ENCODE measurements at regions not wholly inside any gene's neighbourhood (a gene's known extent, or its start where the extent isn't known, plus 50 kb on each side); places are given as distances from the start of the nearest gene placed in this dataset.

DNA sequence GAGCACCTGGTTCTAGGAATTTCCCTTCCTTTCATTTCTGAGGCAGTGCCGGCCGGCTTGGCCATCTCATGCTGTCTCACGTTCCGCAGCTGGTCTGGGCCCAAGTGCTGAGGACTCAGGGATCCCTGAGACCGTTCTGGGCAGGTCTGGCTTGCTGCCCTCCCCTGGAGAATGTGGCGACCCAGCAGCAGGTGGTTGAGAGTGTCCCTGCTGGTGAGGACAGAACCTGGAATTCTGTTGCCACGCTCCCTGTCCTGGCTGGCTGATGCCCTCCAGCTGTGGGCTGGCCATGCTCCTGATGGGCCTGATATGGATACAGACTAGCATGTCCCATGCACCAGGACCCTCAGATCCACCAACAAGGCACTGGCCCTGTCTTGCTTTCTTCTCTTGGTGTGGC is 114.0 kb upstream of the C1QTNF9B start:
- H3K36me3 Mint-ChIP-seq = no peaks in the 10 kb centered on the region
- H3K4me1 ChIP-seq (ENCODE audit: control insufficient read depth in 1 of 2, insufficient read depth in 2 of 2, low read length in 2 of 2) = no peaks in the 10 kb centered on the region
- H3K36me3 ChIP-seq (replicated peaks in 1 of 2; ENCODE audit: control insufficient read depth in 1 of 2, insufficient read depth in 2 of 2, low read length in 2 of 2) = no peaks in the 10 kb centered on the region
- intact Hi-C loops (cut with micrococcal nuclease) = no loop called here
- no peak overlapping the region for H3K4me3 Mint-ChIP-seq
- peaks cover 0 to 7% (median 3%) of the 10 kb centered on the region in 3 donors for H3K27me3 Mint-ChIP-seq (ENCODE audit: low read depth in 3 of 3)
- WGBS (ENCODE audit: insufficient coverage) = 96% methylated on average over 7 of the region's 7 CpGs
- peaks cover 0 to 1% (median 0%) of the 10 kb centered on the region in 7 donors for H3K9me3 Mint-ChIP-seq
- H4K20me1 ChIP-seq (ENCODE audit: insufficient read depth, low read length) = no peaks in the 10 kb centered on the region
- no peaks in the 10 kb centered on the region for H3K27me3 ChIP-seq (ENCODE audit: control insufficient read depth in 2 of 2, insufficient read depth in 2 of 2, low read length in 2 of 2)
- no peak overlapping the region for H3K27ac ChIP-seq (ENCODE audit: low read depth in 1 of 2, low read length in 2 of 2)
- no peak overlapping the region for H2AFZ ChIP-seq (ENCODE audit: insufficient read depth, low read depth, low read length, poor library complexity, severe bottlenecking)
- H3K4me3 ChIP-seq (replicated peaks in 1 of 3; ENCODE audit: low read depth in 2 of 3, low read length in 3 of 3) = no peak overlapping the region
- peak overlapping the region in 2 of 7 donors; percentile 4 to 7 for H3K27ac Mint-ChIP-seq
- H3K4me2 ChIP-seq (replicated peaks; ENCODE audit: extremely low read depth, low read length, poor library complexity, severe bottlenecking) = no peak overlapping the region
- no peak for DNase-seq
- no peaks in the 10 kb centered on the region for H3K9me3 ChIP-seq (replicated peaks in 1 of 2; ENCODE audit: control insufficient read depth in 1 of 2, insufficient read depth in 1 of 2, low read length in 2 of 2)
- no peak overlapping the region for H3K9ac ChIP-seq (ENCODE audit: insufficient read depth, low read length, poor library complexity, severe bottlenecking)
- TF ChIP-seq, protein P1, sequence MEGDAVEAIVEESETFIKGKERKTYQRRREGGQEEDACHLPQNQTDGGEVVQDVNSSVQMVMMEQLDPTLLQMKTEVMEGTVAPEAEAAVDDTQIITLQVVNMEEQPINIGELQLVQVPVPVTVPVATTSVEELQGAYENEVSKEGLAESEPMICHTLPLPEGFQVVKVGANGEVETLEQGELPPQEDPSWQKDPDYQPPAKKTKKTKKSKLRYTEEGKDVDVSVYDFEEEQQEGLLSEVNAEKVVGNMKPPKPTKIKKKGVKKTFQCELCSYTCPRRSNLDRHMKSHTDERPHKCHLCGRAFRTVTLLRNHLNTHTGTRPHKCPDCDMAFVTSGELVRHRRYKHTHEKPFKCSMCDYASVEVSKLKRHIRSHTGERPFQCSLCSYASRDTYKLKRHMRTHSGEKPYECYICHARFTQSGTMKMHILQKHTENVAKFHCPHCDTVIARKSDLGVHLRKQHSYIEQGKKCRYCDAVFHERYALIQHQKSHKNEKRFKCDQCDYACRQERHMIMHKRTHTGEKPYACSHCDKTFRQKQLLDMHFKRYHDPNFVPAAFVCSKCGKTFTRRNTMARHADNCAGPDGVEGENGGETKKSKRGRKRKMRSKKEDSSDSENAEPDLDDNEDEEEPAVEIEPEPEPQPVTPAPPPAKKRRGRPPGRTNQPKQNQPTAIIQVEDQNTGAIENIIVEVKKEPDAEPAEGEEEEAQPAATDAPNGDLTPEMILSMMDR (IDR thresholded peaks at IDR 0.05) = no peak
- no peaks in the 10 kb centered on the region for H3K79me2 ChIP-seq (ENCODE audit: insufficient read depth, low read length)
- H3K4me1 Mint-ChIP-seq = no peaks in the 10 kb centered on the region

DNA sequence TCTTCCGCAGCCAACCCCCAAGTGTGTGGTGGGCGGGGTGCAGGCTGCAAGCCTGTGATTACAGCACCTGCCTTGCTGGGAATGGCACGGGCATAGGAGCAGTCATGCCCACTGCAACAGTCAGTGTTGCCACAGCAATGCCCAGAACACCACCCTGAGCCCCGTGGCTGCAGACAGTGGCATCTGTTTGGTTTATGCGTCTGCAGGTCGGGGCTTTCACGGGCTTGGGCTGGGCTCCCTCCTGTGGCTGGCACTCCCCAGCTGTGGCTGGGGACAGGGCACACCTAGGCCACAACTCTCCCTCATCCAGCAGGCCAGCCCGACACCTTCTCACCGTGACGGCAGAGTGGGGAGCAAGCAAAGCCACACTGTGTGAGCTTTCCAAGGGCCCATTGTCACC is 115.3 kb upstream of the C1QTNF9B start:
- no peak overlapping the region for H3K27ac Mint-ChIP-seq
- no peaks in the 10 kb centered on the region for H3K79me2 ChIP-seq (ENCODE audit: insufficient read depth, low read length)
- no peak for DNase-seq
- H3K27ac ChIP-seq (ENCODE audit: low read depth in 1 of 2, low read length in 2 of 2) = no peak overlapping the region
- no peak overlapping the region for H3K4me3 ChIP-seq (replicated peaks in 1 of 3; ENCODE audit: low read depth in 2 of 3, low read length in 3 of 3)
- H3K4me2 ChIP-seq (replicated peaks; ENCODE audit: extremely low read depth, low read length, poor library complexity, severe bottlenecking) = no peak overlapping the region
- no peak overlapping the region for H2AFZ ChIP-seq (ENCODE audit: insufficient read depth, low read depth, low read length, poor library complexity, severe bottlenecking)
- H3K27me3 ChIP-seq (ENCODE audit: control insufficient read depth in 2 of 2, insufficient read depth in 2 of 2, low read length in 2 of 2) = no peaks in the 10 kb centered on the region
- no peaks in the 10 kb centered on the region for H3K9me3 ChIP-seq (replicated peaks in 1 of 2; ENCODE audit: control insufficient read depth in 1 of 2, insufficient read depth in 1 of 2, low read length in 2 of 2)
- no peaks in the 10 kb centered on the region for H3K4me1 Mint-ChIP-seq
- no peaks in the 10 kb centered on the region for H3K36me3 Mint-ChIP-seq
- no peaks in the 10 kb centered on the region for H3K4me1 ChIP-seq (ENCODE audit: control insufficient read depth in 1 of 2, insufficient read depth in 2 of 2, low read length in 2 of 2)
- TF ChIP-seq, protein P1 (IDR thresholded peaks at IDR 0.05) = no peak
- WGBS (ENCODE audit: insufficient coverage) = 93% methylated on average over 9 of the region's 10 CpGs
- H3K36me3 ChIP-seq (replicated peaks in 1 of 2; ENCODE audit: control insufficient read depth in 1 of 2, insufficient read depth in 2 of 2, low read length in 2 of 2) = no peaks in the 10 kb centered on the region
- H4K20me1 ChIP-seq (ENCODE audit: insufficient read depth, low read length) = no peaks in the 10 kb centered on the region
- no peaks in the 10 kb centered on the region for H3K9me3 Mint-ChIP-seq
- peaks cover 0 to 7% (median 4%) of the 10 kb centered on the region in 3 donors for H3K27me3 Mint-ChIP-seq (ENCODE audit: low read depth in 3 of 3)
- no peak overlapping the region for H3K4me3 Mint-ChIP-seq
- intact Hi-C loops (cut with micrococcal nuclease) = no loop called here
- no peak overlapping the region for H3K9ac ChIP-seq (ENCODE audit: insufficient read depth, low read length, poor library complexity, severe bottlenecking)
